HepG2 (cell line): ENCODE measurements at regions not wholly inside any gene's neighbourhood (a gene's known extent, or its start where the extent isn't known, plus 50 kb on each side); places are given as distances from the start of the nearest gene placed in this dataset.

ENCODE experiments used
- ATAC-seq: fragments of 200-7000 bp; cut with Tn5 transposase; 3 replicates; pipeline ENCODE4 v1.9.1; 2020; ENCODE audit warnings: mild to moderate bottlenecking, moderate library complexity
- BruUV-seq: library from RNA; stranded (reverse); fragments of 400-500 nt; replicated peaks from 2 replicates; lab custom pipeline; 2021; lab: Mats Ljungman, UMichigan
- CTCF ChIA-PET: fragments of 300-600 bp; formaldehyde crosslinking; extraction: SDS; loops from one replicate; lab custom pipeline; 2021; ENCODE audit warnings: low total read pairs, inconsistent platforms, low intra/inter-chr PET ratio; lab: Yijun Ruan, JAX
- POLR2A ChIA-PET: fragments of 350-600 bp; sonication (Branson Sonifier 250); formaldehyde crosslinking; loops from one replicate; lab custom pipeline; 2020; ENCODE audit warnings: antibody characterized with exemption, inconsistent platforms; lab: Yijun Ruan, JAX
- DNase-seq: peaks from one replicate; pipeline ENCODE4 v3.0.0-alpha.2; 2015; ENCODE audit warnings: low spot score
- FAIRE-seq: peaks from 3 replicates; lab custom pipeline; 2011; peaks lifted over from hg19 to GRCh38; lab: Jason Lieb, UNC
- H2AFZ ChIP-seq: one replicate; pipeline ENCODE4 v1.6.1; 2011; ENCODE audit warnings: low read length, inconsistent platforms
- H3K27ac ChIP-seq: fragments of 300-600 bp; 3 replicates; pipeline ENCODE4 v1.8.0; 2011; ENCODE audit warnings: mixed run types, mild to moderate bottlenecking, mixed read lengths, low read length, inconsistent platforms; ENCODE audit not compliant: insufficient read depth; ENCODE audit errors: extremely low read length
- H3K27me3 ChIP-seq, 2 experiments: fragments of 200-600 bp in 1 of 2; 2 replicates in 1 of 2; 3 replicates in 1 of 2; pipeline versions ENCODE4 v1.6.0 to v1.8.0; 2011; ENCODE audit warnings: low read length in 2 of 2, mild to moderate bottlenecking in 2 of 2, moderate library complexity in 2 of 2, inconsistent platforms in 1 of 2; ENCODE audit not compliant: insufficient read depth in 2 of 2, control insufficient read depth in 1 of 2
- H3K36me3 ChIP-seq, 2 experiments: fragments of 200-600 bp in 1 of 2; replicated peaks in 1 of 2; 2 replicates in 1 of 2; 3 replicates in 1 of 2; pipeline versions ENCODE4 v1.5.1 to v1.8.0; 2011; ENCODE audit warnings: low read length in 2 of 2, inconsistent platforms in 1 of 2; ENCODE audit not compliant: insufficient read depth in 2 of 2, control insufficient read depth in 1 of 2
- H3K4me1 ChIP-seq: 2 replicates; pipeline ENCODE4 v1.5.1; 2012; ENCODE audit warnings: low read length, inconsistent platforms; ENCODE audit not compliant: insufficient read depth
- H3K4me2 ChIP-seq: 2 replicates; pipeline ENCODE4 v1.6.0; 2011; ENCODE audit warnings: low read depth, low read length, inconsistent platforms
- H3K4me3 ChIP-seq, 3 experiments: fragments of 200-600 bp in 1 of 3; sonication (generic), shearing (Covaris generic) in 1 of 3; replicated peaks in 1 of 3; 2 replicates each; pipeline ENCODE4 v1.5.1; 2011 to 2016; ENCODE audit warnings: low read length in 3 of 3, inconsistent platforms in 2 of 3, low read depth in 2 of 3, mild to moderate bottlenecking in 2 of 3, control low read depth in 1 of 3, mixed read lengths in 1 of 3; ENCODE audit not compliant: insufficient read depth in 1 of 3
- H3K79me2 ChIP-seq: one replicate; pipeline ENCODE4 v1.6.1; 2011; ENCODE audit warnings: low read length, inconsistent platforms; ENCODE audit not compliant: insufficient read depth
- H3K9ac ChIP-seq: 2 replicates; pipeline ENCODE4 v1.6.0; 2011; ENCODE audit warnings: mild to moderate bottlenecking, low read depth, low read length, inconsistent platforms; ENCODE audit not compliant: insufficient read depth
- H3K9me3 ChIP-seq: 2 replicates; pipeline ENCODE4 v1.5.1; 2012; ENCODE audit warnings: mild to moderate bottlenecking, low read length
- H4K20me1 ChIP-seq: 2 replicates; pipeline ENCODE4 v1.6.0; 2011; ENCODE audit warnings: inconsistent platforms, mild to moderate bottlenecking, low read length, moderate library complexity; ENCODE audit not compliant: insufficient read depth
- GPN1 ChIP-seq: sonication (generic); formaldehyde crosslinking; IDR thresholded peaks from 2 replicates; pipeline ENCODE4 v1.5.1; 2020; ENCODE audit warnings: missing genetic modification reagents, borderline replicate concordance
- TBX3 ChIP-seq: fragments of 450-650 bp; IDR thresholded peaks from 2 replicates; pipeline ENCODE4 v1.6.1; 2017; ENCODE audit warnings: antibody characterized with exemption, mild to moderate bottlenecking, inconsistent platforms, borderline replicate concordance
- ZNF101 ChIP-seq: sonication (generic); formaldehyde crosslinking; IDR thresholded peaks from 2 replicates; pipeline ENCODE4 v1.4.0; 2020; ENCODE audit warnings: mild to moderate bottlenecking, low read depth, missing genetic modification reagents, borderline replicate concordance
- ZNF235 ChIP-seq: sonication (generic); formaldehyde crosslinking; IDR thresholded peaks from 2 replicates; pipeline ENCODE4 v1.8.1; 2023; ENCODE audit warnings: mild to moderate bottlenecking, missing genetic modification reagents, borderline replicate concordance
- ZNF30 ChIP-seq: sonication (generic); formaldehyde crosslinking; IDR thresholded peaks from 2 replicates; pipeline ENCODE4 v1.5.0; 2020; ENCODE audit warnings: mild to moderate bottlenecking, missing genetic modification reagents
- ZNF572 ChIP-seq: sonication (generic); formaldehyde crosslinking; IDR thresholded peaks from 2 replicates; pipeline ENCODE4 v1.5.1; 2020; ENCODE audit warnings: mild to moderate bottlenecking, missing genetic modification reagents
- ZSCAN12 ChIP-seq: sonication (generic); formaldehyde crosslinking; IDR thresholded peaks from 2 replicates; pipeline ENCODE4 v1.9.0; 2021; ENCODE audit warnings: mild to moderate bottlenecking, missing genetic modification reagents
- in situ Hi-C: cut with HindIII; loops from 2 replicates; pipeline ENCODE4 v1.10.0; 2017; ENCODE audit warnings: low pct_unique_long_range_greater_than_20kb; ENCODE audit not compliant: extremely low pct_ligation_motif_present
- intact Hi-C: fragments of 100-400 bp; cut with micrococcal nuclease; formaldehyde crosslinking; loops from one replicate; pipeline ENCODE4 v1.10.0; 2022; ENCODE audit not compliant: unreplicated experiment
- TF ChIP-seq, protein P1 (sequence below): sonication (generic); formaldehyde crosslinking; IDR thresholded peaks from 2 replicates; pipeline ENCODE4 v1.5.0; 2020; ENCODE audit warnings: mild to moderate bottlenecking, missing genetic modification reagents, borderline replicate concordance
- TF ChIP-seq, protein P2 (sequence below): IDR thresholded peaks from 2 replicates; pipeline ENCODE4 v1.6.1; 2016; ENCODE audit warnings: missing compliant biosample characterization, missing genetic modification reagents, borderline replicate concordance
- TF ChIP-seq, protein P3 (sequence below): IDR thresholded peaks from 2 replicates; pipeline ENCODE4 v1.6.1; 2016; ENCODE audit warnings: control low read depth
- TF ChIP-seq, protein P4 (sequence below): sonication (generic); formaldehyde crosslinking; IDR thresholded peaks from 2 replicates; pipeline ENCODE4 v1.8.0; 2023; ENCODE audit warnings: mild to moderate bottlenecking, missing genetic modification reagents
- TF ChIP-seq, protein P5 (sequence below): IDR thresholded peaks from 2 replicates; pipeline ENCODE4 v1.6.1; 2018; ENCODE audit warnings: missing genetic modification reagents

DNA sequence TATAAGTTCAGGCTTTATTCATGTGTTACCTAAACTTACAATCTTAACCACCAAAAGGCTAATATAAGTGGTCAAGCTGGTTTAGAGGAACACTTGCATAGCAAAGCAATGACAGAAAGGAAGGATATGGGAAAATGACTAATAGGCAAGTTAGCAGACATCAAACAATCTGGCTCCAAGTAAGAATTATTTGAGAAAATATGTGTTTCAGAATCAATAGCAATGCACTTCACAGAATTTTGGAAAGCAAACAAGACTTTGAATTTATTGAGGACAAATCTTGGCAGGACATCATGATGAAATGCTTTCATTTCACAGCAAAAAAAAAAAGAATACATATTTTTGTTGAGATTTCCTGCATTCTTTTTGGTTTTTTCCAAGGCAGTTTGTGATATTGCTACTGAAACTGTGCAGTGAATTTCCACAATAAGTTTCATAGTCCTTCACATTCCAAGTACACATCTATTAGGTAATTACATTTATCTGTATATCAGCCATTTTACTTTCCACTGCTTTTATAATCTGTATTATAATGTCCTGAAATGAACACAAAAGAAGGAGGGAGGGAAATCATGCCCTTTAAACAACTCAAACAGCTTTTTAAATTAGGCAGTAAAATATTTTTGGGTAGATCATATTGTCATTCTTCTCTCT, 417.9 kb downstream of the NR2F1-AS1 start:
- BruUV-seq, result no TSS peak
- Histone ChIP-seq H3K4me3 (no peak overlapping the region), H3K4me1 (peaks cover 9% of the 10 kb centered on the region; the same call in 1 of the 2 replicates), H3K36me3 (no peaks in the 10 kb centered on the region), H3K9me3 (no peaks in the 10 kb centered on the region), H2AFZ (no peak overlapping the region), H3K9ac (no peak overlapping the region), H3K4me2 (no peak overlapping the region), H3K27me3 (peaks cover 0 to 4% of the 10 kb centered on the region in 2 experiments; a peak in 1 of 5 replicates), H3K79me2 (no peaks in the 10 kb centered on the region), H4K20me1 (no peaks in the 10 kb centered on the region), H3K27ac (no peak overlapping the region)
- in situ Hi-C loops (no loop called here), intact Hi-C loops (no loop called here)
- ChIA-PET POLR2A (no interaction called here), CTCF (no interaction called here)
- FAIRE-seq (no peak), DNase-seq (no peak), ATAC-seq (no peak)
- no peak for TF ChIP-seq GPN1 (CRISPR knock-in tag)
- TF ChIP-seq ZNF30, result no peak
- TF ChIP-seq, protein P1, sequence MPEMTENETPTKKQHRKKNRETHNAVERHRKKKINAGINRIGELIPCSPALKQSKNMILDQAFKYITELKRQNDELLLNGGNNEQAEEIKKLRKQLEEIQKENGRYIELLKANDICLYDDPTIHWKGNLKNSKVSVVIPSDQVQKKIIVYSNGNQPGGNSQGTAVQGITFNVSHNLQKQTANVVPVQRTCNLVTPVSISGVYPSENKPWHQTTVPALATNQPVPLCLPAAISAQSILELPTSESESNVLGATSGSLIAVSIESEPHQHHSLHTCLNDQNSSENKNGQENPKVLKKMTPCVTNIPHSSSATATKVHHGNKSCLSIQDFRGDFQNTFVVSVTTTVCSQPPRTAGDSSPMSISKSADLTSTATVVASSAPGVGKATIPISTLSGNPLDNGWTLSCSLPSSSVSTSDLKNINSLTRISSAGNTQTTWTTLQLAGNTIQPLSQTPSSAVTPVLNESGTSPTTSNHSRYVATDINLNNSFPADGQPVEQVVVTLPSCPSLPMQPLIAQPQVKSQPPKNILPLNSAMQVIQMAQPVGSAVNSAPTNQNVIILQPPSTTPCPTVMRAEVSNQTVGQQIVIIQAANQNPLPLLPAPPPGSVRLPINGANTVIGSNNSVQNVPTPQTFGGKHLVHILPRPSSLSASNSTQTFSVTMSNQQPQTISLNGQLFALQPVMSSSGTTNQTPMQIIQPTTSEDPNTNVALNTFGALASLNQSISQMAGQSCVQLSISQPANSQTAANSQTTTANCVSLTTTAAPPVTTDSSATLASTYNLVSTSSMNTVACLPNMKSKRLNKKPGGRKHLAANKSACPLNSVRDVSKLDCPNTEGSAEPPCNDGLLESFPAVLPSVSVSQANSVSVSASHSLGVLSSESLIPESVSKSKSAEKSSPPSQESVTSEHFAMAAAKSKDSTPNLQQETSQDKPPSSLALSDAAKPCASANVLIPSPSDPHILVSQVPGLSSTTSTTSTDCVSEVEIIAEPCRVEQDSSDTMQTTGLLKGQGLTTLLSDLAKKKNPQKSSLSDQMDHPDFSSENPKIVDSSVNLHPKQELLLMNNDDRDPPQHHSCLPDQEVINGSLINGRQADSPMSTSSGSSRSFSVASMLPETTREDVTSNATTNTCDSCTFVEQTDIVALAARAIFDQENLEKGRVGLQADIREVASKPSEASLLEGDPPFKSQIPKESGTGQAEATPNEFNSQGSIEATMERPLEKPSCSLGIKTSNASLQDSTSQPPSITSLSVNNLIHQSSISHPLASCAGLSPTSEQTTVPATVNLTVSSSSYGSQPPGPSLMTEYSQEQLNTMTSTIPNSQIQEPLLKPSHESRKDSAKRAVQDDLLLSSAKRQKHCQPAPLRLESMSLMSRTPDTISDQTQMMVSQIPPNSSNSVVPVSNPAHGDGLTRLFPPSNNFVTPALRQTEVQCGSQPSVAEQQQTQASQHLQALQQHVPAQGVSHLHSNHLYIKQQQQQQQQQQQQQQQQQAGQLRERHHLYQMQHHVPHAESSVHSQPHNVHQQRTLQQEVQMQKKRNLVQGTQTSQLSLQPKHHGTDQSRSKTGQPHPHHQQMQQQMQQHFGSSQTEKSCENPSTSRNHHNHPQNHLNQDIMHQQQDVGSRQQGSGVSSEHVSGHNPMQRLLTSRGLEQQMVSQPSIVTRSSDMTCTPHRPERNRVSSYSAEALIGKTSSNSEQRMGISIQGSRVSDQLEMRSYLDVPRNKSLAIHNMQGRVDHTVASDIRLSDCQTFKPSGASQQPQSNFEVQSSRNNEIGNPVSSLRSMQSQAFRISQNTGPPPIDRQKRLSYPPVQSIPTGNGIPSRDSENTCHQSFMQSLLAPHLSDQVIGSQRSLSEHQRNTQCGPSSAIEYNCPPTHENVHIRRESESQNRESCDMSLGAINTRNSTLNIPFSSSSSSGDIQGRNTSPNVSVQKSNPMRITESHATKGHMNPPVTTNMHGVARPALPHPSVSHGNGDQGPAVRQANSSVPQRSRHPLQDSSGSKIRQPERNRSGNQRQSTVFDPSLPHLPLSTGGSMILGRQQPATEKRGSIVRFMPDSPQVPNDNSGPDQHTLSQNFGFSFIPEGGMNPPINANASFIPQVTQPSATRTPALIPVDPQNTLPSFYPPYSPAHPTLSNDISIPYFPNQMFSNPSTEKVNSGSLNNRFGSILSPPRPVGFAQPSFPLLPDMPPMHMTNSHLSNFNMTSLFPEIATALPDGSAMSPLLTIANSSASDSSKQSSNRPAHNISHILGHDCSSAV, result no peak
- no peak for TF ChIP-seq ZSCAN12
- no peak for TF ChIP-seq ZNF235 (CRISPR knock-in tag)
- TF ChIP-seq, protein P2, sequence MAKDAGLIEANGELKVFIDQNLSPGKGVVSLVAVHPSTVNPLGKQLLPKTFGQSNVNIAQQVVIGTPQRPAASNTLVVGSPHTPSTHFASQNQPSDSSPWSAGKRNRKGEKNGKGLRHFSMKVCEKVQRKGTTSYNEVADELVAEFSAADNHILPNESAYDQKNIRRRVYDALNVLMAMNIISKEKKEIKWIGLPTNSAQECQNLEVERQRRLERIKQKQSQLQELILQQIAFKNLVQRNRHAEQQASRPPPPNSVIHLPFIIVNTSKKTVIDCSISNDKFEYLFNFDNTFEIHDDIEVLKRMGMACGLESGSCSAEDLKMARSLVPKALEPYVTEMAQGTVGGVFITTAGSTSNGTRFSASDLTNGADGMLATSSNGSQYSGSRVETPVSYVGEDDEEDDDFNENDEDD (CRISPR knock-in tag), result no peak
- TF ChIP-seq, protein P3, sequence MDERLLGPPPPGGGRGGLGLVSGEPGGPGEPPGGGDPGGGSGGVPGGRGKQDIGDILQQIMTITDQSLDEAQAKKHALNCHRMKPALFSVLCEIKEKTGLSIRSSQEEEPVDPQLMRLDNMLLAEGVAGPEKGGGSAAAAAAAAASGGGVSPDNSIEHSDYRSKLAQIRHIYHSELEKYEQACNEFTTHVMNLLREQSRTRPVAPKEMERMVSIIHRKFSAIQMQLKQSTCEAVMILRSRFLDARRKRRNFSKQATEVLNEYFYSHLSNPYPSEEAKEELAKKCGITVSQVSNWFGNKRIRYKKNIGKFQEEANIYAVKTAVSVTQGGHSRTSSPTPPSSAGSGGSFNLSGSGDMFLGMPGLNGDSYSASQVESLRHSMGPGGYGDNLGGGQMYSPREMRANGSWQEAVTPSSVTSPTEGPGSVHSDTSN (CRISPR knock-in tag), result no peak
- no peak for TF ChIP-seq ZNF572 (CRISPR knock-in tag)
- no peak for TF ChIP-seq TBX3
- TF ChIP-seq ZNF101 (CRISPR knock-in tag), result no peak
- TF ChIP-seq, protein P4, sequence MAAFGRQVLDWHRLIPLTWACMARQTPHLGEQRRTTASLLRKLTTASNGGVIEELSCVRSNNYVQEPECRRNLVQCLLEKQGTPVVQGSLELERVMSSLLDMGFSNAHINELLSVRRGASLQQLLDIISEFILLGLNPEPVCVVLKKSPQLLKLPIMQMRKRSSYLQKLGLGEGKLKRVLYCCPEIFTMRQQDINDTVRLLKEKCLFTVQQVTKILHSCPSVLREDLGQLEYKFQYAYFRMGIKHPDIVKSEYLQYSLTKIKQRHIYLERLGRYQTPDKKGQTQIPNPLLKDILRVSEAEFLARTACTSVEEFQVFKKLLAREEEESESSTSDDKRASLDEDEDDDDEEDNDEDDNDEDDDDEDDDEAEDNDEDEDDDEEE, result no peak
- TF ChIP-seq, protein P5, sequence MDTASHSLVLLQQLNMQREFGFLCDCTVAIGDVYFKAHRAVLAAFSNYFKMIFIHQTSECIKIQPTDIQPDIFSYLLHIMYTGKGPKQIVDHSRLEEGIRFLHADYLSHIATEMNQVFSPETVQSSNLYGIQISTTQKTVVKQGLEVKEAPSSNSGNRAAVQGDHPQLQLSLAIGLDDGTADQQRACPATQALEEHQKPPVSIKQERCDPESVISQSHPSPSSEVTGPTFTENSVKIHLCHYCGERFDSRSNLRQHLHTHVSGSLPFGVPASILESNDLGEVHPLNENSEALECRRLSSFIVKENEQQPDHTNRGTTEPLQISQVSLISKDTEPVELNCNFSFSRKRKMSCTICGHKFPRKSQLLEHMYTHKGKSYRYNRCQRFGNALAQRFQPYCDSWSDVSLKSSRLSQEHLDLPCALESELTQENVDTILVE, result no peak
